Endodermal cell (in vitro differentiated cells): ENCODE measurements at regions not wholly inside any gene's neighbourhood (a gene's known extent, or its start where the extent isn't known, plus 50 kb on each side); places are given as distances from the start of the nearest gene placed in this dataset.
"Not testable (repeated sequence)": the region's sequence is repeated elsewhere in the genome, so short reads cannot be mapped to it uniquely, and the experiment has no call there.

ENCODE experiments used
- DNase-seq: peaks from one replicate; pipeline ENCODE4 v3.0.0-alpha.2; 2017
- H3K27ac ChIP-seq: 2 replicates; pipeline ENCODE4 v1.5.1; 2013; ENCODE audit warnings: mild to moderate bottlenecking, low read depth, low read length, moderate library complexity
- H3K27me3 ChIP-seq: 2 replicates; pipeline ENCODE4 v1.6.1; 2013; ENCODE audit warnings: mild to moderate bottlenecking, low read length, moderate library complexity; ENCODE audit not compliant: insufficient read depth, control insufficient read depth, poor library complexity, severe bottlenecking
- H3K36me3 ChIP-seq: 2 replicates; pipeline ENCODE4 v1.7.0; 2013; ENCODE audit warnings: mild to moderate bottlenecking, low read length, moderate library complexity; ENCODE audit not compliant: control insufficient read depth, insufficient read depth
- H3K4me1 ChIP-seq: one replicate; pipeline ENCODE4 v1.7.0; 2013; ENCODE audit warnings: low read length; ENCODE audit not compliant: control insufficient read depth, insufficient read depth
- H3K4me3 ChIP-seq: 2 replicates; pipeline ENCODE4 v1.5.1; 2013; ENCODE audit warnings: mild to moderate bottlenecking, low read length, moderate library complexity
- H3K9ac ChIP-seq: 2 replicates; pipeline ENCODE4 v1.6.1; 2013; ENCODE audit warnings: mild to moderate bottlenecking, low read length, moderate library complexity; ENCODE audit not compliant: poor library complexity, severe bottlenecking; ENCODE audit errors: extremely low read depth
- H3K9me3 ChIP-seq: 2 replicates; pipeline ENCODE4 v1.6.1; 2013; ENCODE audit warnings: mild to moderate bottlenecking, low read length, moderate library complexity; ENCODE audit not compliant: control insufficient read depth
- H3K27ac Mint-ChIP-seq: 2 replicates; pipeline ENCODE4 v1.8.0; 2020; ENCODE audit warnings: mixed read lengths
- H3K27me3 Mint-ChIP-seq: 2 replicates; pipeline ENCODE4 v1.8.0; 2021; ENCODE audit warnings: mild to moderate bottlenecking, mixed read lengths; ENCODE audit not compliant: insufficient read depth
- H3K36me3 Mint-ChIP-seq: 2 replicates; pipeline ENCODE4 v1.8.0; 2020; ENCODE audit warnings: low read depth, mixed read lengths
- H3K4me1 Mint-ChIP-seq: 2 replicates; pipeline ENCODE4 v1.8.0; 2020; ENCODE audit warnings: mixed read lengths
- H3K4me3 Mint-ChIP-seq: 2 replicates; pipeline ENCODE4 v1.8.0; 2020; ENCODE audit warnings: mild to moderate bottlenecking, moderate library complexity, mixed read lengths
- H3K9me3 Mint-ChIP-seq: 2 replicates; pipeline ENCODE4 v1.8.0; 2020; ENCODE audit warnings: mild to moderate bottlenecking, mixed read lengths
- WGBS, 2 experiments: methylation state at CpG; one replicate each; pipeline versions ENCODE4 v1.1.5 to v1.1.7; 2013; ENCODE audit warnings: missing lambda C conversion rate in 2 of 2, mixed read lengths in 1 of 2; ENCODE audit not compliant: insufficient coverage in 1 of 2, insufficient read length in 1 of 2; 5-methylcytosine and 5-hydroxymethylcytosine counted together
- TF ChIP-seq, protein P1 (sequence below): fragments of 200-600 bp; sonication (generic); conservative IDR thresholded peaks from 2 replicates; pipeline ENCODE4 v1.5.0; 2021; ENCODE audit warnings: antibody characterized with exemption, mild to moderate bottlenecking

DNA sequence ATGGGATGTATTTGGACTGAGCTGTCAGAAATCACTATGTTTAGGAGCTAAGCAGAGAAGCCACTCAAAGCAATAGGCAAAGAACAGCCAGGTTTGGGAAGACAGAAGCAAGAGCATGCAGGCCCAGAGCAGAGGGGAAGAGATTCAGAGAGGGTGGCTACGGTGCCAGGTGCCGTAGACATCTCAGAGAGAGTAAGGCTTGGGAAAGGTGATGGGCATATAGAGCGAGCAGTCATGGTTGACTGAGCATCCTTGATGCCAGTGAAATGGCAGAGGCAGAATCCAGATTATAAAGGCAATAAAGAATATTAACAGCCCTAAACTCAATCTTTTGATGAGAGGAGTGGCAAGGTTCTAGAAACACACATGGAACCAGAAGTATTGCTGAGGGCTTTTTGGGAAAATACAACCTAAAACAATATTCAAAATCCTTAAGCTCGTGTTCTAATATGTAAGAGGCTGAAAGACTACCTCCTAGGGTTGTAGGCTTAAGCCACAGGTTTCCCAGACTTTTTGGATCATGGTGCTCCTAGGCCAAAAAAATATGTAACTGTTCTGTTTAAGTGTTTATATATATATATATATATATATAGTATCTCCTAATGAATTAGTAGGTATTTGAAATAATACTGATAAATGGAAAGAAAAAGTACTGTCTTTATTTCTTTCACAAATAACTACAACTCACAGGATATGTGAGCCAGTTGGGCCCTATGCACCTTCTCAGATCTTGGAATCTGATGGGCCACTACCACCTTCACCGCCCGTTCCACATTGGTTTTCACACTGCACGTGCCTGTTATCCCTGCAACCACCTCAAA is 113.3 kb downstream of the MYCN start:
- no peaks in the 10 kb centered on the region for H3K9me3 Mint-ChIP-seq
- H3K36me3 Mint-ChIP-seq, result no peaks in the 10 kb centered on the region
- no peak for DNase-seq
- Histone ChIP-seq H3K27me3 (no peaks in the 10 kb centered on the region), H3K9me3 (no peaks in the 10 kb centered on the region), H3K9ac (no peak overlapping the region), H3K36me3 (no peaks in the 10 kb centered on the region), H3K4me3 (no peak overlapping the region), H3K27ac (no peak overlapping the region), H3K4me1 (peaks cover 21% of the 10 kb centered on the region)
- H3K4me3 Mint-ChIP-seq, result no peak overlapping the region
- WGBS, 2 experiments, result 92 to 96% methylated on average over 4 to 7 of the region's 7 CpGs
- H3K27me3 Mint-ChIP-seq, result no peaks in the 10 kb centered on the region
- TF ChIP-seq, protein P1, sequence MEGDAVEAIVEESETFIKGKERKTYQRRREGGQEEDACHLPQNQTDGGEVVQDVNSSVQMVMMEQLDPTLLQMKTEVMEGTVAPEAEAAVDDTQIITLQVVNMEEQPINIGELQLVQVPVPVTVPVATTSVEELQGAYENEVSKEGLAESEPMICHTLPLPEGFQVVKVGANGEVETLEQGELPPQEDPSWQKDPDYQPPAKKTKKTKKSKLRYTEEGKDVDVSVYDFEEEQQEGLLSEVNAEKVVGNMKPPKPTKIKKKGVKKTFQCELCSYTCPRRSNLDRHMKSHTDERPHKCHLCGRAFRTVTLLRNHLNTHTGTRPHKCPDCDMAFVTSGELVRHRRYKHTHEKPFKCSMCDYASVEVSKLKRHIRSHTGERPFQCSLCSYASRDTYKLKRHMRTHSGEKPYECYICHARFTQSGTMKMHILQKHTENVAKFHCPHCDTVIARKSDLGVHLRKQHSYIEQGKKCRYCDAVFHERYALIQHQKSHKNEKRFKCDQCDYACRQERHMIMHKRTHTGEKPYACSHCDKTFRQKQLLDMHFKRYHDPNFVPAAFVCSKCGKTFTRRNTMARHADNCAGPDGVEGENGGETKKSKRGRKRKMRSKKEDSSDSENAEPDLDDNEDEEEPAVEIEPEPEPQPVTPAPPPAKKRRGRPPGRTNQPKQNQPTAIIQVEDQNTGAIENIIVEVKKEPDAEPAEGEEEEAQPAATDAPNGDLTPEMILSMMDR, result no peak
- H3K27ac Mint-ChIP-seq, result no peak overlapping the region
- H3K4me1 Mint-ChIP-seq, result peaks cover 36% of the 10 kb centered on the region

DNA sequence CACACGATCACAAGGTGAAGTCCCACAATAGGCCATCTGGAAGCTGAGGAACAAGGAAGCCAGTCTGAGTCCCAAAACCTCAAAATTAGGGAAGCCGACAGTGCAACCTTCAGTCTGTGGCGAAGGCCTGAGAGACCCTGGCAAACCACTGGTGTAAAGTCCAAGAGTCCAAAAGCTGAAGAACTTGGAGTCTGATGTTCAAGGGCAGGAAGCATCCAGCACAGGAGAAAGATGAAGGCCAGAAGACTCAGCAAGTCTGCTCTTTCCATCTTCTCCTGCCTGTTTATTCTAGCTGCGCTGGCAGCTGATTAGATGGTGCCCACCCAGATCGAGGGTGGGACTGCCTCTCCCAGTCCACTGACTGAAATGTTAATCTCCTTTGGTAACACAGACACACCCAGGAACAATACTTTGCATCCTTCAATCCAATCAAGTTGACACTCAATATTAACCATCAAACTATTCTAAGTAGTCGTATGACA is 112.3 kb downstream of the MYCN start:
- not testable (repeated sequence) for H3K36me3 ChIP-seq, H3K36me3 Mint-ChIP-seq, H3K4me3 ChIP-seq, H3K27me3 ChIP-seq, H3K27ac Mint-ChIP-seq, H3K27ac ChIP-seq, DNase-seq, H3K27me3 Mint-ChIP-seq, H3K9ac ChIP-seq, H3K4me3 Mint-ChIP-seq, H3K9me3 Mint-ChIP-seq, H3K9me3 ChIP-seq
- WGBS, 2 experiments, result 94% methylated on average over 5 of the region's 6 CpGs
- H3K4me1 Mint-ChIP-seq, result peaks cover 38% of the 10 kb centered on the region
- H3K4me1 ChIP-seq, result peaks cover 21% of the 10 kb centered on the region

DNA sequence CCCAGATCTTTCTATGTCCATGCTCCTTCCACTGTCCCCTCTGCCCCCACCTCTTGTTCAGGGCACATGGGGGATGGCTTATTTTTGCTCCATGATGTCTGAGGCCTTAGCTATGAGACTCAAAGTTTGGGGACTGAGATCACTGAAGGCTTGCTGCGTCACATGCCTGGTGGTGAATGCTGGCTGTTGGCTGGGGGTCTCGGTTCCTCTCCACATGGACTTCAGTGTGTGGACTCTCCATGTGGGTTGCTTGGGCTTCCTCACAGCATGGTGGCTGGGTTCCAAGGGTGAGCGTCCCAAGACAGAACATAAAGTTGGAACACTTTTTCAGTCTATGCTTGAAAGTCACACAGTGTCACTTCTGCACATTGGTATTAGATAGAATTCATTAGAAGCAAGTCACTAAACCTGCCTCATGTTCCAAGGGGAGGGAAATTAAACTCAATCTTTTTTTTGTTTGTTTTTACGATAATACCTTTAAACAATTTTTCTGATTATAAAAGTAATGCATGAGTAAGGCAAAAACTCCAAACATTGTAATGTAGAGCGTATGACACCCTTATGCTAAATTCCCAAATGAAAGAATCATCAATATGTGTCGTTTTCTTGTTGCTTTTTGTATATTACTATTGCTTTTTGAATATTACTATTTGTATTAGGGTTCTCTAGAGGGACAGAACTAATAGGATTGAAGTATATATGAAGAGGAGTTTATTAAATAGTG is 111.7 kb downstream of the MYCN start:
- 92 to 100% methylated on average over 4 to 6 of the region's 6 CpGs for WGBS, 2 experiments
- H3K27ac ChIP-seq, result no peak overlapping the region

More for the DNA sequence above, 111.7 kb downstream of the MYCN start:
- Mint-ChIP-seq H3K9me3 (peaks cover 3% of the 10 kb centered on the region), H3K4me1 (peaks cover 38% of the 10 kb centered on the region), H3K36me3 (no peaks in the 10 kb centered on the region), H3K27me3 (no peaks in the 10 kb centered on the region), H3K27ac (no peak overlapping the region), H3K4me3 (no peak overlapping the region)
- Histone ChIP-seq H3K9ac (no peak overlapping the region), H3K4me3 (no peak overlapping the region), H3K27me3 (no peaks in the 10 kb centered on the region), H3K4me1 (peaks cover 21% of the 10 kb centered on the region), H3K9me3 (peaks cover 3% of the 10 kb centered on the region), H3K36me3 (no peaks in the 10 kb centered on the region)
- no peak for DNase-seq
- TF ChIP-seq, protein P1, result no peak
